MM.1S (cell line): ENCODE measurements at regions not wholly inside any gene's neighbourhood (a gene's known extent, or its start where the extent isn't known, plus 50 kb on each side); places are given as distances from the start of the nearest gene placed in this dataset.

Source experiments
- DNase-seq: peaks from one replicate; pipeline ENCODE4 v3.0.0-alpha.2; 2015
- H2AFZ ChIP-seq: fragments of 300-600 bp; sonication (generic); 2 replicates; pipeline ENCODE4 v1.6.0; 2016; ENCODE audit warnings: antibody characterized with exemption, low read length
- H3F3A ChIP-seq: fragments of 300-600 bp; sonication (generic); 2 replicates; pipeline ENCODE4 v1.6.1; 2016; ENCODE audit warnings: mild to moderate bottlenecking, antibody characterized with exemption, low read length, moderate library complexity, mixed read lengths; ENCODE audit not compliant: insufficient read depth
- H3K27ac ChIP-seq: fragments of 300-600 bp; sonication (generic); 2 replicates; pipeline ENCODE4 v1.5.1; 2016; ENCODE audit warnings: mild to moderate bottlenecking, low read length
- H3K27me3 ChIP-seq: fragments of 300-600 bp; sonication (generic); replicated peaks from 2 replicates; pipeline ENCODE4 v1.6.0; 2016; ENCODE audit warnings: low read length; ENCODE audit not compliant: insufficient read depth
- H3K36me3 ChIP-seq: fragments of 300-600 bp; sonication (generic); replicated peaks from 2 replicates; pipeline ENCODE4 v1.6.1; 2016; ENCODE audit warnings: mild to moderate bottlenecking, low read length, mixed read lengths; ENCODE audit not compliant: insufficient read depth
- H3K4me1 ChIP-seq: fragments of 300-600 bp; sonication (generic); 2 replicates; pipeline ENCODE4 v1.6.1; 2016; ENCODE audit warnings: low read length, mixed read lengths
- H3K4me2 ChIP-seq: fragments of 300-600 bp; sonication (generic); 2 replicates; pipeline ENCODE4 v1.6.0; 2016; ENCODE audit warnings: low read depth, low read length
- H3K4me3 ChIP-seq: fragments of 300-600 bp; sonication (generic); 2 replicates; pipeline ENCODE4 v1.5.1; 2016; ENCODE audit warnings: low read length, mixed read lengths
- H3K79me2 ChIP-seq: fragments of 300-600 bp; sonication (generic); 2 replicates; pipeline ENCODE4 v1.6.1; 2016; ENCODE audit warnings: mixed run types, low read length, mixed read lengths
- H3K9ac ChIP-seq: fragments of 300-600 bp; sonication (generic); 2 replicates; pipeline ENCODE4 v1.6.1; 2016; ENCODE audit warnings: low read length, mixed read lengths
- H3K9me2 ChIP-seq: fragments of 300-600 bp; sonication (generic); replicated peaks from 2 replicates; pipeline ENCODE4 v1.6.1; 2016; ENCODE audit warnings: mild to moderate bottlenecking, low read length, mixed read lengths; ENCODE audit not compliant: insufficient read depth
- H3K9me3 ChIP-seq: fragments of 300-600 bp; sonication (generic); replicated peaks from 2 replicates; pipeline ENCODE4 v1.6.1; 2016; ENCODE audit warnings: mild to moderate bottlenecking, low read length, mixed read lengths; ENCODE audit not compliant: insufficient read depth
- H4K20me1 ChIP-seq: fragments of 300-600 bp; sonication (generic); 2 replicates; pipeline ENCODE4 v1.6.1; 2016; ENCODE audit warnings: mild to moderate bottlenecking, low read length, moderate library complexity, mixed read lengths; ENCODE audit not compliant: insufficient read depth
- EZH2 ChIP-seq: fragments of 300-600 bp; sonication (generic); optimal IDR thresholded peaks from 2 replicates; pipeline ENCODE3; 2017; ENCODE audit warnings: low read depth, mild to moderate bottlenecking, antibody characterized with exemption, low read length, mixed read lengths
- EZH2phosphoT487 ChIP-seq: fragments of 300-600 bp; sonication (generic); IDR thresholded peaks from 2 replicates; pipeline ENCODE4 v1.6.1; 2018; ENCODE audit warnings: antibody characterized with exemption, low read length
- TF ChIP-seq, protein P1 (sequence below): fragments of 300-600 bp; sonication (generic); IDR thresholded peaks from 2 replicates; pipeline ENCODE4 v1.5.1; 2016; ENCODE audit warnings: antibody characterized with exemption, low read length, mixed read lengths

DNA sequence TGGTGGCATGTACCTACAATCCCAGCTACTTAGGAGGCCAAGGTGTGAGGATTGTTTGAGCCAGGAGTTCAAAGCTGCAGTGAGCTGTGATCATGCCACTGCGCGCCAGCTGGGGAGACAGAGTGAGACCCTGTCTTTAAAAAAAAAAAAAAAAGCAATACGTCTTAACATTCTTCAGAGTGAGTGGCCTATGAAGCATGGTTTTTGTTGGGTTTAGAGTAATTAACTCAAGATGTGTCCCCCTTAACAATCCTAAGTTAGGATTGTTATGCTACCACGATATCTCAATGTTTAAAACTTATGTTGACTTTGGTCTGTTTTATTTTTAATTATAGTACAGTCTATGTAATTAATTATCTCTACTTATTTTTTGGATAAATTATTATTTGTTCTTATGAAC lies 156.1 kb downstream of the HIPK3 start:
- Histone ChIP-seq H3K9me2 (no peaks in the 10 kb centered on the region), H3F3A (no peaks in the 10 kb centered on the region), H2AFZ (no peak overlapping the region), H3K4me2 (no peak overlapping the region), H3K9me3 (no peaks in the 10 kb centered on the region), H3K79me2 (no peaks in the 10 kb centered on the region), H3K4me3 (no peak overlapping the region), H4K20me1 (no peaks in the 10 kb centered on the region), H3K27me3 (no peaks in the 10 kb centered on the region), H3K27ac (no peak overlapping the region), H3K4me1 (no peaks in the 10 kb centered on the region), H3K36me3 (no peaks in the 10 kb centered on the region), H3K9ac (no peak overlapping the region)
- DNase-seq, result no peak
- TF ChIP-seq, protein P1, sequence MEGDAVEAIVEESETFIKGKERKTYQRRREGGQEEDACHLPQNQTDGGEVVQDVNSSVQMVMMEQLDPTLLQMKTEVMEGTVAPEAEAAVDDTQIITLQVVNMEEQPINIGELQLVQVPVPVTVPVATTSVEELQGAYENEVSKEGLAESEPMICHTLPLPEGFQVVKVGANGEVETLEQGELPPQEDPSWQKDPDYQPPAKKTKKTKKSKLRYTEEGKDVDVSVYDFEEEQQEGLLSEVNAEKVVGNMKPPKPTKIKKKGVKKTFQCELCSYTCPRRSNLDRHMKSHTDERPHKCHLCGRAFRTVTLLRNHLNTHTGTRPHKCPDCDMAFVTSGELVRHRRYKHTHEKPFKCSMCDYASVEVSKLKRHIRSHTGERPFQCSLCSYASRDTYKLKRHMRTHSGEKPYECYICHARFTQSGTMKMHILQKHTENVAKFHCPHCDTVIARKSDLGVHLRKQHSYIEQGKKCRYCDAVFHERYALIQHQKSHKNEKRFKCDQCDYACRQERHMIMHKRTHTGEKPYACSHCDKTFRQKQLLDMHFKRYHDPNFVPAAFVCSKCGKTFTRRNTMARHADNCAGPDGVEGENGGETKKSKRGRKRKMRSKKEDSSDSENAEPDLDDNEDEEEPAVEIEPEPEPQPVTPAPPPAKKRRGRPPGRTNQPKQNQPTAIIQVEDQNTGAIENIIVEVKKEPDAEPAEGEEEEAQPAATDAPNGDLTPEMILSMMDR, result no peak
- TF ChIP-seq EZH2phosphoT487, result no peak
- TF ChIP-seq EZH2, result no peak

DNA sequence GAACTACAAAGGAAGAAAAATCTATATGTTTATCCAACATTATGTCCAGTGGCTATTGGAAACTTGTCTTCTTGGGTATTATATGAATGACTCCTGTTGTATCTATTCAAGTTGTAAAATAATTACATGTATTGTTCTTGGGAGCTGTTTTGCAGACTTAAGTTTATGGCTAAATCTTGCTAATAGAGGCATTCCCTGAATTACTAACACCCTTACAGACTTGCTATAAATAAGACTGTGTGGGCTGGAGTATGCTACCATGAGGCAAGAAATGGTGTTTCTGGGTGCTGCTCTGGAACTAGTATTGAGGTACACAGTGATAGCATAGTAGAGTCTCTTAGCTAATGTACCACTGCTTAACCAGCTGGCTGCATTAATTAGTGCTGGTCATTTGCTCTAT lies 155.1 kb downstream of the HIPK3 start:
- no peaks in the 10 kb centered on the region for H3K27me3 ChIP-seq
- H3K4me3 ChIP-seq, result no peak overlapping the region
- H3K4me2 ChIP-seq, result no peak overlapping the region
- no peaks in the 10 kb centered on the region for H3K36me3 ChIP-seq
- H3K4me1 ChIP-seq, result no peaks in the 10 kb centered on the region
- H3K9me3 ChIP-seq, result no peaks in the 10 kb centered on the region
- no peak for TF ChIP-seq EZH2phosphoT487
- TF ChIP-seq EZH2, result no peak
- TF ChIP-seq, protein P1, result no peak
- no peaks in the 10 kb centered on the region for H3F3A ChIP-seq
- no peaks in the 10 kb centered on the region for H4K20me1 ChIP-seq
- H3K79me2 ChIP-seq, result no peaks in the 10 kb centered on the region
- H3K9me2 ChIP-seq, result no peaks in the 10 kb centered on the region
- H3K9ac ChIP-seq, result no peak overlapping the region
- no peak for DNase-seq
- H3K27ac ChIP-seq, result no peak overlapping the region
- H2AFZ ChIP-seq, result no peak overlapping the region

DNA sequence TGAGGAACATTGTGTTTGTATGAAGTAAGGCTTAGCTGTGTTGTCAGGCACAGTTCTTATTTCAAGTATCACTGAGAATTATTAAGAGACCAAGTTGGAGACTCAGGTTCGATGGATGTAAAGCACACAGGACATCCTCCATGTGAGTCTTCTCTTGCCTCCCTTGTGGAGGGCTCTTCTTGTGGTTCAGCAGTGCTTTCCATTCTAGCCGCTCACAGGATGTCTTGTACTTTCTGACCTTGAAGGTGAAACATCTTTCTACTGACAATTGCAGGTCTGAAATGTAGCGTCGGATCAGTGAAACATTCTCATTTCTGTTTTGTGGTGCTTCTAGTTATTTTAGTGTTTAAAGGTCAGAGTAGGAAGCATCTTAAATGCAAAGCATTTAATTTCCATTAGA lies 154.6 kb downstream of the HIPK3 start:
- TF ChIP-seq, protein P1, result no peak
- no peak for TF ChIP-seq EZH2phosphoT487
- TF ChIP-seq EZH2, result no peak
- Histone ChIP-seq H3F3A (no peaks in the 10 kb centered on the region), H3K79me2 (no peaks in the 10 kb centered on the region), H3K4me3 (no peak overlapping the region), H3K9ac (no peak overlapping the region), H4K20me1 (no peaks in the 10 kb centered on the region), H3K4me2 (no peak overlapping the region), H3K4me1 (no peaks in the 10 kb centered on the region), H3K9me3 (no peaks in the 10 kb centered on the region), H3K9me2 (no peaks in the 10 kb centered on the region), H3K27me3 (no peaks in the 10 kb centered on the region), H2AFZ (no peak overlapping the region), H3K36me3 (no peaks in the 10 kb centered on the region), H3K27ac (no peak overlapping the region)
- no peak for DNase-seq
